ENCODE measurements at regions not wholly inside any gene's neighbourhood (a gene's known extent, or its start where the extent isn't known, plus 50 kb on each side); places are given as distances from the start of the nearest gene placed in this dataset.

GRCh38 chr10:24157567-24157966, 51.4 kb upstream of the KIAA1217 start:
- no peak overlapping the region for H3K4me3 Mint-ChIP-seq
- H3K36me3 Mint-ChIP-seq (ENCODE audit: low read depth) = no peaks in the 10 kb centered on the region
- peaks cover 9% of the 10 kb centered on the region for H3K9me3 Mint-ChIP-seq
- H3K27me3 Mint-ChIP-seq = no peaks in the 10 kb centered on the region
- no peak overlapping the region for H3K27ac Mint-ChIP-seq
- no peaks in the 10 kb centered on the region for H3K4me1 Mint-ChIP-seq (ENCODE audit: low read depth)
